Cardiac septum (tissue), 1 donor: ENCODE measurements at regions not wholly inside any gene's neighbourhood (a gene's known extent, or its start where the extent isn't known, plus 50 kb on each side); places are given as distances from the start of the nearest gene placed in this dataset.

Experiments used
- DNase-seq: peaks from one replicate; pipeline ENCODE4 v3.0.0-alpha.2; 2020; ENCODE audit warnings: low spot score
- intact Hi-C: fragments of 100-400 bp; cut with DNase I; formaldehyde crosslinking; loops from one replicate; pipeline ENCODE4 v1.14.0; 2022
- donor health status: DM: no; HTN: no; CAD: no.

GRCh38 chr6:167660944-167661551, 165.7 kb upstream of the AFDN start:
- intact Hi-C loops: no loop called here
- no peak for DNase-seq

GRCh38 chr6:167661552-167662044, 165.1 kb upstream of the AFDN start:
- no peak for DNase-seq
- intact Hi-C loops: no loop called here

- DNase-seq: no peak
- intact Hi-C loops: no loop called here
These were observed 164.4 kb upstream of the AFDN start for GRCh38 chr6:167662075-167662880.

GRCh38 chr6:167662881-167663205, 163.9 kb upstream of the AFDN start:
- DNase-seq: no peak

GRCh38 chr6:167663316-167663715, 163.4 kb upstream of the AFDN start:
- intact Hi-C loops: no loop called here
- no peak for DNase-seq

More at GRCh38 chr6:167662881-167663205, 163.9 kb upstream of the AFDN start:
- intact Hi-C loops: no loop called here

- intact Hi-C loops: no loop called here
- DNase-seq: no peak
These were observed 162.8 kb upstream of the AFDN start for GRCh38 chr6:167663784-167664443.

- DNase-seq: no peak
- intact Hi-C loops: no loop called here
These were observed 161.7 kb upstream of the AFDN start for GRCh38 chr6:167664678-167665660.

- intact Hi-C loops: no loop called here
- DNase-seq: no peak
These were observed 160.9 kb upstream of the AFDN start for GRCh38 chr6:167665698-167666330.

- no peak for DNase-seq
- intact Hi-C loops: no loop called here
These were observed 160.0 kb upstream of the AFDN start for GRCh38 chr6:167666571-167667203.

- DNase-seq: no peak
- intact Hi-C loops: no loop called here
These were observed 159.3 kb upstream of the AFDN start for GRCh38 chr6:167667204-167668018.

- intact Hi-C loops: no loop called here
- DNase-seq: no peak
These were observed 158.5 kb upstream of the AFDN start for GRCh38 chr6:167668019-167668753.

GRCh38 chr6:167668754-167669552, 157.8 kb upstream of the AFDN start:
- no peak for DNase-seq
- intact Hi-C loops: no loop called here

GRCh38 chr6:167669553-167669849, 157.2 kb upstream of the AFDN start:
- no peak for DNase-seq
- intact Hi-C loops: no loop called here

- no peak for DNase-seq
- intact Hi-C loops: no loop called here
These were observed 156.6 kb upstream of the AFDN start for GRCh38 chr6:167669870-167670802.

GRCh38 chr6:167670938-167671338, 155.8 kb upstream of the AFDN start:
- DNase-seq: no peak
- intact Hi-C loops: no loop called here
